ENCODE measurements at regions not wholly inside any gene's neighbourhood (a gene's known extent, or its start where the extent isn't known, plus 50 kb on each side); places are given as distances from the start of the nearest gene placed in this dataset.

DNA sequence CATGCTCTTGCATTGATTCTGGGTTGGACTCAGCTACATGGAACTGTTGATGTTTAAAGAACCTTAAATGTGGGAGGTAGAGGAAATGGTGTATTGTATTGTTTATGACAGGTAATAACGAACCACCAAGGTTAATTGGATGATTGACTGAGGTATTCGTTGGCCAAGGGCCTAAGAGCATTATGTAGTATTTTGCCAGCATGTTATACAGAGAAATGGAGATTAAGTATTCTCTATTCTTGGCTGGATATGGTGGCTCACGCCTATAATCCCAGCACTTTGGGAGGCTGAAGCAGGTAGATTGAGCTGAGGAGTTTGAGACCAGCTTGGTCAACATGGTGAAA lies 59.0 kb upstream of the CDK20 start:
- DNase-seq, result no peak

- no peak for DNase-seq
Observed at GRCh38 chr9:88028338-88028737, 54.0 kb upstream of the CDK20 start.

GRCh38 chr9:88026118-88026479 lies 51.8 kb upstream of the CDK20 start:
- no peak for DNase-seq

GRCh38 chr9:88025411-88026117 lies 51.2 kb upstream of the CDK20 start:
- DNase-seq, result no peak

- no peak for DNase-seq
Observed at GRCh38 chr9:88024896-88025295, 50.6 kb upstream of the CDK20 start.
